HUES6 (cell line): ENCODE measurements at regions not wholly inside any gene's neighbourhood (a gene's known extent, or its start where the extent isn't known, plus 50 kb on each side); places are given as distances from the start of the nearest gene placed in this dataset.

Experiments used
- H3K27ac ChIP-seq: 2 replicates; pipeline ENCODE4 v1.7.0; 2013; ENCODE audit warnings: low read depth, mild to moderate bottlenecking, low read length, inconsistent platforms
- H3K27me3 ChIP-seq: 2 replicates; pipeline ENCODE4 v1.6.1; 2013; ENCODE audit warnings: low read length; ENCODE audit not compliant: control insufficient read depth, insufficient read depth
- H3K36me3 ChIP-seq: 2 replicates; pipeline ENCODE4 v1.6.1; 2013; ENCODE audit warnings: low read length; ENCODE audit not compliant: control insufficient read depth, insufficient read depth
- H3K4me1 ChIP-seq: 2 replicates; pipeline ENCODE4 v1.6.1; 2013; ENCODE audit warnings: low read length; ENCODE audit not compliant: control insufficient read depth, insufficient read depth
- H3K4me3 ChIP-seq: 2 replicates; pipeline ENCODE4 v1.5.1; 2013; ENCODE audit warnings: low read depth, low read length
- H3K9ac ChIP-seq: one replicate; pipeline ENCODE4 v1.6.1; 2013; ENCODE audit warnings: mild to moderate bottlenecking, low read length
- H3K9me3 ChIP-seq: 2 replicates; pipeline ENCODE4 v1.6.1; 2013; ENCODE audit warnings: low read depth, low read length; ENCODE audit not compliant: control insufficient read depth, insufficient read depth

GRCh38 chr18:50475538-50476193 lies 84.2 kb upstream of the MAPK4 start:
- Histone ChIP-seq H3K27ac (no peak overlapping the region), H3K4me3 (no peak overlapping the region), H3K27me3 (no peaks in the 10 kb centered on the region), H3K36me3 (no peaks in the 10 kb centered on the region), H3K9ac (no peak overlapping the region), H3K9me3 (no peaks in the 10 kb centered on the region), H3K4me1 (no peaks in the 10 kb centered on the region)

GRCh38 chr18:50492097-50492496 lies 67.8 kb upstream of the MAPK4 start:
- Histone ChIP-seq H3K4me3 (no peak overlapping the region), H3K27me3 (no peaks in the 10 kb centered on the region), H3K36me3 (no peaks in the 10 kb centered on the region), H3K4me1 (no peaks in the 10 kb centered on the region), H3K9ac (no peak overlapping the region), H3K9me3 (peaks cover 10% of the 10 kb centered on the region), H3K27ac (no peak overlapping the region)

GRCh38 chr18:50494569-50494968 lies 65.3 kb upstream of the MAPK4 start:
- no peak overlapping the region for H3K27ac ChIP-seq
- no peaks in the 10 kb centered on the region for H3K4me1 ChIP-seq
- H3K36me3 ChIP-seq, result no peaks in the 10 kb centered on the region
- H3K27me3 ChIP-seq, result no peaks in the 10 kb centered on the region
- peaks cover 10% of the 10 kb centered on the region for H3K9me3 ChIP-seq
- no peak overlapping the region for H3K9ac ChIP-seq
- H3K4me3 ChIP-seq, result no peak overlapping the region

GRCh38 chr18:50506362-50506761 lies 53.5 kb upstream of the MAPK4 start:
- no peaks in the 10 kb centered on the region for H3K27me3 ChIP-seq
- no peak overlapping the region for H3K4me3 ChIP-seq
- no peak overlapping the region for H3K9ac ChIP-seq
- no peak overlapping the region for H3K27ac ChIP-seq
- H3K9me3 ChIP-seq, result no peaks in the 10 kb centered on the region
- H3K4me1 ChIP-seq, result no peaks in the 10 kb centered on the region; the same call in 1 of the 2 replicates
- no peaks in the 10 kb centered on the region for H3K36me3 ChIP-seq

- Histone ChIP-seq H3K9me3 (no peaks in the 10 kb centered on the region), H3K9ac (no peak overlapping the region), H3K27me3 (no peaks in the 10 kb centered on the region), H3K4me3 (no peak overlapping the region), H3K4me1 (no peaks in the 10 kb centered on the region; the same call in 1 of the 2 replicates), H3K27ac (no peak overlapping the region), H3K36me3 (no peaks in the 10 kb centered on the region)
Observed at GRCh38 chr18:50507120-50507590, 52.7 kb upstream of the MAPK4 start.

- no peak overlapping the region for H3K27ac ChIP-seq
- H3K4me3 ChIP-seq, result no peak overlapping the region
- H3K36me3 ChIP-seq, result no peaks in the 10 kb centered on the region
- H3K27me3 ChIP-seq, result no peaks in the 10 kb centered on the region
- H3K9ac ChIP-seq, result no peak overlapping the region
- H3K4me1 ChIP-seq, result no peaks in the 10 kb centered on the region; the same call in 1 of the 2 replicates
- H3K9me3 ChIP-seq, result no peaks in the 10 kb centered on the region
Observed at GRCh38 chr18:50508228-50508627, 51.7 kb upstream of the MAPK4 start.

- Histone ChIP-seq H3K27ac (no peak overlapping the region), H3K4me3 (no peak overlapping the region), H3K9ac (no peak overlapping the region)
Observed at GRCh38 chr18:50509012-50509411, 50.9 kb upstream of the MAPK4 start.

More at GRCh38 chr18:50509012-50509411, 50.9 kb upstream of the MAPK4 start:
- Histone ChIP-seq H3K4me1 (no peaks in the 10 kb centered on the region; the same call in 1 of the 2 replicates), H3K36me3 (no peaks in the 10 kb centered on the region), H3K27me3 (no peaks in the 10 kb centered on the region), H3K9me3 (no peaks in the 10 kb centered on the region)
